ENCODE measurements at regions not wholly inside any gene's neighbourhood (a gene's known extent, or its start where the extent isn't known, plus 50 kb on each side); places are given as distances from the start of the nearest gene placed in this dataset.

DNA sequence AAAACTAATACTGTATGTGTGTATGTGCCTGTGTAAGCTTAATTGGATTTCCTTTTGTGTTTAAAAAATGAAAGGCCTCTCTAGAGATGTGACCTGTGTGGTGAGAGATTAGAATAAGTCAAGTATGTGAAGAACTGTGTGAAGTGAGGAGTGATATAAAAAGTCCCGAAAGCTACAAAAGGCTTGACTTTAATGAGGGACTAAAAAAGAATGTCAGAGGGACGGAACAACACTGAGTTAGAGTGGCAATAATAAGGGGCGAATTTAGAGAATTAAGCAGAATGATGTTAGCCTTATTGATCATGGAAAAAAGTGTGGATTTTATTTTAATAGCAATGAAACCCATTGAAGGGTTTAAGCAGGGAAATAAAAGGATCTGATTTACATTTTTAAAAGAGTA lies 1281.2 kb upstream of the ADGRB3 start:
- H3K4me3 ChIP-seq (ENCODE audit: low read depth, low read length): no peak overlapping the region
- TF ChIP-seq, protein P1, sequence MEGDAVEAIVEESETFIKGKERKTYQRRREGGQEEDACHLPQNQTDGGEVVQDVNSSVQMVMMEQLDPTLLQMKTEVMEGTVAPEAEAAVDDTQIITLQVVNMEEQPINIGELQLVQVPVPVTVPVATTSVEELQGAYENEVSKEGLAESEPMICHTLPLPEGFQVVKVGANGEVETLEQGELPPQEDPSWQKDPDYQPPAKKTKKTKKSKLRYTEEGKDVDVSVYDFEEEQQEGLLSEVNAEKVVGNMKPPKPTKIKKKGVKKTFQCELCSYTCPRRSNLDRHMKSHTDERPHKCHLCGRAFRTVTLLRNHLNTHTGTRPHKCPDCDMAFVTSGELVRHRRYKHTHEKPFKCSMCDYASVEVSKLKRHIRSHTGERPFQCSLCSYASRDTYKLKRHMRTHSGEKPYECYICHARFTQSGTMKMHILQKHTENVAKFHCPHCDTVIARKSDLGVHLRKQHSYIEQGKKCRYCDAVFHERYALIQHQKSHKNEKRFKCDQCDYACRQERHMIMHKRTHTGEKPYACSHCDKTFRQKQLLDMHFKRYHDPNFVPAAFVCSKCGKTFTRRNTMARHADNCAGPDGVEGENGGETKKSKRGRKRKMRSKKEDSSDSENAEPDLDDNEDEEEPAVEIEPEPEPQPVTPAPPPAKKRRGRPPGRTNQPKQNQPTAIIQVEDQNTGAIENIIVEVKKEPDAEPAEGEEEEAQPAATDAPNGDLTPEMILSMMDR (IDR thresholded peaks at IDR 0.05; ENCODE audit: control insufficient read depth, extremely low read depth, insufficient read depth): no peak
- no peak for DNase-seq (ENCODE audit: low read depth)

DNA sequence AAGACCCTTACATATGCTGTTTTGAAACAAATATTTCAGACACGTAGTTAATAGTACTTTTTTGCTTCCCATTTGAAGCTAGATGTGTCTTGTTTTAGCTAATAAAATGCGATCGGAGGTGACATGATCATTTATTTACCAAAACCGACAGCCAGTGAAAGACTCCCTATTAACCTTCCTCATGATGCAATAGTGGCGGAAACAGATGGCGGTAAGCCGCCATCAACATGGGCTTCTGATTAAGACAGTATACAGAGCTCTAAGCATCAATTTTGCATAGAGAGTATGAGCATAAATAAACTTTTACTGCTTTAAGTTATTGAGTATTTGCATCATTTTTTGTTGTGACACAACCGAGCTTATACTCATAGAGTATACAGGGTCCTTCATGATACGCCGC lies 1282.4 kb upstream of the ADGRB3 start:
- no peak for DNase-seq (ENCODE audit: low read depth)

DNA sequence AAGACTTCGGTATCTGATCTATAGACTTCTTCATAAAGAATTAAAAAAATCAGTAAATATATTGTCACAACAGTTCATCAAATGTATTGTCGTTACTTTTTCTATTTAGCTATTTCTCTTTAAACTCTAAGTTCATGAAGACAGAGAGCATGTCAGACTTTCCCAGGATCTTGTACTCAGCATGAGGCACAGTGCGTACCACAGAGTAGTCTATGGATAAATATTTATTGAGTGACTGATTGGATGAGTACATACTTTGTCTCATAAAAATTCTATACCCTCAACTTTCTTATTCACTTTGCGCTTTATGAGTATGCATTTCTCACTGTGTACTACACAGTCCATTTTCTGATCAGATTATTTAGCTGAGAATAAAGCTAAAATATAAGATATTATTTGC lies 1284.4 kb upstream of the ADGRB3 start:
- TF ChIP-seq, protein P1 (IDR thresholded peaks at IDR 0.05; ENCODE audit: control insufficient read depth, extremely low read depth, insufficient read depth): no peak
- H3K4me3 ChIP-seq (ENCODE audit: low read depth, low read length): no peak overlapping the region
- DNase-seq (ENCODE audit: low read depth): peak; percentile 69

More for the DNA sequence above, 1282.4 kb upstream of the ADGRB3 start:
- H3K4me3 ChIP-seq (ENCODE audit: low read depth, low read length): no peak overlapping the region
- TF ChIP-seq, protein P1 (IDR thresholded peaks at IDR 0.05; ENCODE audit: control insufficient read depth, extremely low read depth, insufficient read depth): no peak

DNA sequence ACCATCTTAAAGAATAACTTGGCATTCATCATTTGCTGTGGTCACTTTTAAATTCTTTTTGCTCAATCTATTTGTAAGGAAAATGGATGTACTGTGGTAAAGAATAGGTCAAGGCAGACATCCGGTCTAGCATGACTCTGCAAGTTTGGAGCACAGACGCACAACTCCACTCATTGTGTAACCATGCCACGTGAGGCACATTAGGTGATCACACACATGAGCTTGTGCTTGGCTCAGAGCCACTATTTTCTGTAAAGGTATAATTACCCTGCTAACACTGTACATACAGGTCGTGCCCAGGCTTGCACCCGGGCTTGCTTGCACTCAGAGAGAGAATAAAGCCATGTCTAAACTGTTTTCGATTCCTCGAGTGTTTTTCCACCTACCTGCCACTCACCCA lies 1289.1 kb upstream of the ADGRB3 start:
- no peak for DNase-seq (ENCODE audit: low read depth)
- no peak overlapping the region for H3K4me3 ChIP-seq (ENCODE audit: low read depth, low read length)
- TF ChIP-seq, protein P1 (IDR thresholded peaks at IDR 0.05; ENCODE audit: control insufficient read depth, extremely low read depth, insufficient read depth): no peak

DNA sequence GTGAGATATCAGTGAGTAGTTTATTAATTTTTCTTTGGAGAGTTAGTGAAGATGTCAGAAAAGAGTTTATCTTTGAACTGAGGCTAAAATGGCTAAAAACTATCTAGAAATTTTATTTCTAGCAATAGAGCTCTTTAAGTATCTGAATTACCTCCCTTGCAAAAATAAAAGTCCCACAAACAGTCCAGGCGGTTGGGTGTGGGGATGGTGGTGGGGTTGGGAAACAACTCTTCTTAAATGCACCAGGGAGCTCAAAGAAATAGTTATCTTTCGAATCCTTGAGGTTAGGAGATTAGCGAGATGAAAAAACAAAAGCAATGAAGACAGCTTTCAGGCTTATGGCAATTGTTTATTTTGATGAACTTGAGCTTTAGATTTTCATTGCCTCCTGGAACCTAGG lies 1299.1 kb upstream of the ADGRB3 start:
- no peak overlapping the region for H3K4me3 ChIP-seq (ENCODE audit: low read depth, low read length)
- TF ChIP-seq, protein P1 (IDR thresholded peaks at IDR 0.05; ENCODE audit: control insufficient read depth, extremely low read depth, insufficient read depth): no peak
- DNase-seq (ENCODE audit: low read depth): no peak

DNA sequence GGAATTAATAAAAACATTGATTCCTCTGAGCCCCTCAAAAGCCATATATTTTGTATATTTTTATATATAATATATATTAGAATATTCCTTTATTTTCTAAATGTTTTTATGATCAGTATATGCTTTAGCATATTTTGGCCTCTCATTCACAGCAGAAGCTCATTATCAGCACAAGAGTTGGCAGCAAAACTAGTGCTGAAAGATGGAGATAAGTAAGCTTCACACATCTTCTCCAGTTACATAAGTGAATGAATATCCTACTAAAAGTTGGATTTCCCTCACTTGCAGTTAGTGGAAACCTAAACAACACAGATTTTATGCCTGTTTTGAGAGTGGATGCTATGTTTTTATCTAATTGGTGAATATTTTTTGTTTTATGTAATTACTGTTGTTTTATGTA lies 1303.8 kb upstream of the ADGRB3 start:
- DNase-seq (ENCODE audit: low read depth): no peak
- TF ChIP-seq, protein P1 (IDR thresholded peaks at IDR 0.05; ENCODE audit: control insufficient read depth, extremely low read depth, insufficient read depth): no peak
- H3K4me3 ChIP-seq (ENCODE audit: low read depth, low read length): no peak overlapping the region

DNA sequence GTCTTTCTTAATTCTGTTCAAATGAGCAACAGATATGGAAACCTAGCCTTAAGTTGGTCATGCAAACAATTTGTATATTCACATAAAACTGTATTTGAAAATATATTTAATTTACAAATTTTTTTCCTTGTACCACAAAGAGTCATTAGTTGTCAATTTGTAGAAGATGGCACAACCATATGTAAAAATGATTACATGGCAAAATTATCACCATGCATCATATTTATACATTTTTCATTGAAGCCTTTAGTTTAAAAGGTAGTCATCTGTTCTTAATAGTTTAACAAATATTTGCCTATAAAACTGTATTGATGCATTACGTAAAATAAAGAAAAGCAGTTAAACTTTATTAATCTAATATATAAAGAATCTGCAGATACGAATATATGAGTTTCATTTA lies 1306.8 kb upstream of the ADGRB3 start:
- TF ChIP-seq, protein P1 (IDR thresholded peaks at IDR 0.05; ENCODE audit: control insufficient read depth, extremely low read depth, insufficient read depth): no peak

More for the DNA sequence above, 1306.8 kb upstream of the ADGRB3 start:
- H3K4me3 ChIP-seq (ENCODE audit: low read depth, low read length): no peak overlapping the region
- DNase-seq (ENCODE audit: low read depth): no peak

Measured in LNCaP clone FGC (cell line).